ENCODE measurements at regions not wholly inside any gene's neighbourhood (a gene's known extent, or its start where the extent isn't known, plus 50 kb on each side); places are given as distances from the start of the nearest gene placed in this dataset.

- DNase-seq: no peak
Observed at GRCh38 chr6:105901583-105901982, 184.6 kb upstream of the PRDM1 start.

- DNase-seq: no peak
Observed at GRCh38 chr6:105900125-105900937, 185.8 kb upstream of the PRDM1 start.

- no peak for DNase-seq
Observed at GRCh38 chr6:105898286-105898685, 187.8 kb upstream of the PRDM1 start.

GRCh38 chr6:105897131-105897530, 189.0 kb upstream of the PRDM1 start:
- no peak for DNase-seq

- DNase-seq: no peak
Observed at GRCh38 chr6:105896821-105897095, 189.4 kb upstream of the PRDM1 start.

- DNase-seq: no peak
Observed at GRCh38 chr6:105896052-105896820, 189.9 kb upstream of the PRDM1 start.

- no peak for DNase-seq
Observed at GRCh38 chr6:105894556-105894955, 191.6 kb upstream of the PRDM1 start.

GRCh38 chr6:105893741-105894140, 192.4 kb upstream of the PRDM1 start:
- no peak for DNase-seq

- no peak for DNase-seq
Observed at GRCh38 chr6:105892577-105893262, 193.4 kb upstream of the PRDM1 start.

- no peak for DNase-seq
Observed at GRCh38 chr6:105890521-105891244, 195.5 kb upstream of the PRDM1 start.

- no peak for DNase-seq
Observed at GRCh38 chr6:105889902-105890301, 196.2 kb upstream of the PRDM1 start.

- no peak for DNase-seq
Observed at GRCh38 chr6:105886814-105887544, 199.2 kb upstream of the PRDM1 start.

GRCh38 chr6:105886066-105886813, 199.9 kb upstream of the PRDM1 start:
- no peak for DNase-seq

GRCh38 chr6:105884426-105884825, 201.7 kb upstream of the PRDM1 start:
- DNase-seq: no peak

- DNase-seq: no peak
Observed at GRCh38 chr6:105884011-105884410, 202.1 kb upstream of the PRDM1 start.

GRCh38 chr6:105882828-105883227, 203.3 kb upstream of the PRDM1 start:
- DNase-seq: no peak

- DNase-seq: no peak
Observed at GRCh38 chr6:105882121-105882803, 203.9 kb upstream of the PRDM1 start.

GRCh38 chr6:105881608-105882007, 204.5 kb upstream of the PRDM1 start:
- no peak for DNase-seq

GRCh38 chr6:105880030-105880492, 206.1 kb upstream of the PRDM1 start:
- no peak for DNase-seq

GRCh38 chr6:105879146-105879545, 207.0 kb upstream of the PRDM1 start:
- DNase-seq: no peak

Data from activated CD8-positive, alpha-beta memory T cell treated with anti-CD3 and anti-CD28 coated beads, Interleukin-2, amount 50 U/mL, for 48 hours (primary cell).